Activated effector memory CD4-positive, alpha-beta T cell treated with anti-CD3 and anti-CD28 coated beads, Interleukin-2, amount 50 U/mL, for 16 hours (primary cell): ENCODE measurements at regions not wholly inside any gene's neighbourhood (a gene's known extent, or its start where the extent isn't known, plus 50 kb on each side); places are given as distances from the start of the nearest gene placed in this dataset.

Source experiments
- DNase-seq: peaks from one replicate; pipeline ENCODE4 v3.0.0-alpha.2; 2020

GRCh38 chr16:86061721-86062120 lies 162.8 kb downstream of the IRF8 start:
- no peak for DNase-seq

- DNase-seq: no peak
These were observed 163.5 kb downstream of the IRF8 start for GRCh38 chr16:86062271-86062965.

GRCh38 chr16:86063760-86064405 lies 164.9 kb downstream of the IRF8 start:
- no peak for DNase-seq

GRCh38 chr16:86064431-86065250 lies 165.7 kb downstream of the IRF8 start:
- no peak for DNase-seq

- DNase-seq: no peak
These were observed 166.7 kb downstream of the IRF8 start for GRCh38 chr16:86065711-86066110.

- no peak for DNase-seq
These were observed 167.8 kb downstream of the IRF8 start for GRCh38 chr16:86066811-86067210.

- no peak for DNase-seq
These were observed 168.6 kb downstream of the IRF8 start for GRCh38 chr16:86067516-86067915.

GRCh38 chr16:86067936-86068335 lies 169.0 kb downstream of the IRF8 start:
- DNase-seq: no peak

- DNase-seq: no peak
These were observed 169.8 kb downstream of the IRF8 start for GRCh38 chr16:86068722-86069121.

- DNase-seq: no peak
These were observed 170.9 kb downstream of the IRF8 start for GRCh38 chr16:86069736-86070298.

- no peak for DNase-seq
These were observed 171.5 kb downstream of the IRF8 start for GRCh38 chr16:86070484-86070883.

GRCh38 chr16:86070971-86071370 lies 172.0 kb downstream of the IRF8 start:
- no peak for DNase-seq

- no peak for DNase-seq
These were observed 172.8 kb downstream of the IRF8 start for GRCh38 chr16:86071611-86072240.

GRCh38 chr16:86072328-86073102 lies 173.6 kb downstream of the IRF8 start:
- peak; percentile 67 for DNase-seq

- no peak for DNase-seq
These were observed 174.2 kb downstream of the IRF8 start for GRCh38 chr16:86073103-86073625.

- no peak for DNase-seq
These were observed 175.0 kb downstream of the IRF8 start for GRCh38 chr16:86073763-86074493.

- DNase-seq: no peak
These were observed 175.9 kb downstream of the IRF8 start for GRCh38 chr16:86074651-86075487.

GRCh38 chr16:86075488-86075785 lies 176.5 kb downstream of the IRF8 start:
- no peak for DNase-seq

GRCh38 chr16:86075839-86076440 lies 177.0 kb downstream of the IRF8 start:
- no peak for DNase-seq

GRCh38 chr16:86076606-86077005 lies 177.6 kb downstream of the IRF8 start:
- DNase-seq: no peak
